Activated T-cell treated with anti-CD3 and anti-CD28 coated beads for 1 hour (primary cell): ENCODE measurements at regions not wholly inside any gene's neighbourhood (a gene's known extent, or its start where the extent isn't known, plus 50 kb on each side); places are given as distances from the start of the nearest gene placed in this dataset.
A peak's percentile ranks its signal among the peaks of the same experiment; 100 is the strongest.
"Not testable (repeated sequence)": the region's sequence is repeated elsewhere in the genome, so short reads cannot be mapped to it uniquely, and the experiment has no call there.

Experiments used
- DNase-seq: peaks from one replicate; pipeline ENCODE4 v3.0.0-alpha.2; 2020; ENCODE audit warnings: low read depth

DNA sequence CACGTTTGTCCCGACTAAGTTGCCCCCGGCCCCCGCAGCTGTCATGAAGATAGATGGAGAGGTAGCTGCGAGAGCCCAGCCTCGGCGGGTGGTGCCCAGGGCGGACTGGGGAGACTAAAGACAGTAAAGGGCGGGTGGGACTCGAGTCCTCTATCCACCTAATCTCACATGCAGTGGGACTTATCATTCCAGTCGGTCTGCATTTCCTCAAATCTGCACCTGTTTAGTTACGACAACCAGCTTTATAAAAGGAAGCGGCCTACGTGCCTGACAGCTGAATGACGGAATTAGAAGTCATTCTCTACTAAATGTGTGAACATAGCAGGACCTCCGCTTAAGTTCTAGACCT is 109.8 kb upstream of the EGLN3 start:
- DNase-seq, result peak; percentile 4

DNA sequence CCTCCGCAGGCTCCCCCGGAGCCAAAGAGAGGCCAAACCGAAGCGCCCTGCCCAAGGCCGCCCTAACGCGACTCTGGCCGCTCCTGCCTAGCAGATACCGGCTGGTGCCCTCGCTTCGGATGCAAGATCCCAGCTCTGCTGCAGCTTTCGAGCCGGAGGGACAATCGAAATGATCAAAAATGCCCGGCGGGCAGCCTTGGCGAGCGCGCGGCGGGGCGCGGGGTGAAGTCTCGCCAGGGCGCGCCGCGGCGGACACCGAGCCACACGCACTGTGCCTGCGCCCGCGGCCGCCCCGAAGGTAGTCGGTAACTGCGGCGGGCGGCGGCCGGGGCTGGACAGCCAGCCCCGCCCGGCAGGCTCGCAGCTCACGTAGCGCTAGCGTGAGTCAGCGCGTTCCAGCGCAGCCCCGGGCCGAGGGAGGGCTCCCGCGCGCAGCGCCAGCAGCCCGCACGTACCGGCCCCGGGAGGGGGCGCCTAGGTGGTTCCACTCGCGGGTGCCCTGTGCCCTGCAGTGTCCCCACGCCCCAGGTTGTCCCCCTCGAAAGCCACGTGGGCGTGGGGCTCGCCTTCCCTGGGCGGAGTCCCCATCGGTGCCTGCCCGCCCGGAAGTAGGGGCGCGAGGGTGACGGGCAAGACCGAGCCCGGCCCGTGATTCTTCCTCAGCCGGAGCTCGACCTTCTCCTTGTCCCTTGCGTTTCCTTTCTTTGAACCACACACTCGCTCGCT is 109.2 kb upstream of the EGLN3 start:
- peak; percentile 22 for DNase-seq

DNA sequence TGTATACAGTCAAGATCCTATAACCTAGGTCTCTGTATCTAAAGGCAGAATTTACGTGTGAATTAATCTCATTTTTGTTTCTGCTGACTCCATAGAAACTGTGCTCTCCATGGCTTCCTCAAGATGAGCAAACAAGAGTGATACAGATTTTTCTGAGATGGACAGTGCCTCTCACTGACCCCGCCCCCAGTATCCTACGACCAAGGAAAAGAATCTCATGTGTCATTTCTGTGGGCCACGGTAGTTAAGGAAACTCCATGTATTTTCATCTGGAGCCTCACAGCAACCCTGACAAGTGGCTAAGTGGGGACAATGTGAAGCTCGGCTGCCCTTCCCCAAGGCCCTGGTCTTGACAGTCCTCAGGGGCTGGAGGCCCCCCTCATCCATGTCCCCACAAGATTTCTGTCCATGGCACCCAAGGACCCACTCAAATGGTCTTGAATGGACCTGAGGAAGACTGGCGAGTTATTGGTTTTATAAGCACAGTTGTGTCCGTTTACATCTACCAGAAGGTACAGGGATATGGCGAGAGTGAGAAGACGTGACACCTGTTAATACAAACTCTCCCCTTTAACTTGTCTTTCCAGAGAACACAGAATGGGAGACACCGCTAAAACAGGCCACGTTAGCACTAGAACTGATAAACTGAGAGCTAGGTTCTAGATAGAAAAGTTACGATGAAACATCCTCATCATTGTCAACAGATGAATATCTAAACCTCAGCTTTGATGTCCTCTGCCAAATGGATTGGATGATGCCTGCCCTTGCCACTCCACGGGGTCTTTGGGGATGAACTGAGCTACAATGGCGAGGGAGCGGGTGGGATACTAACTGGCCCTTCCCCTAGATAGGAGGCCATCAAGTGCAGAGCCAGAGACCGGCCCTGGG is 108.4 kb upstream of the EGLN3 start:
- no peak for DNase-seq

DNA sequence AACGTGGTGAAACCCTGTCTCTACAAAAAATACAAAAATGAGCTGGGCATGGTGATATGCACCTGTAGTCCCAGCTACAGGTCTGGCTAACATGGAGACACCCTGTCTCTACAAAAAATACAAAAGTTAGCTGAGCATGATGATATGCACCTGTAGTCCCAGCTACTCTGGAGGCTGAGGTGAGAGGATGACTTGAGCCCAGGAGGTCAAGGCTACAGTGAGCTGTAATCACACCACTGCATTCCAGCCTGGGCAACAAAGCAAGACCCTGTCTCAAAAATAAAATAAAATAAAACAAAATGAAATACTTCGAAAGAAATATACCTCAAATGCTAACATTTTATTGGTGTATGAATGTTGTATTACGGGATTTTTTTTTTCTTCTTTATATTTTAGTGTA is 107.6 kb upstream of the EGLN3 start:
- DNase-seq, result no peak

DNA sequence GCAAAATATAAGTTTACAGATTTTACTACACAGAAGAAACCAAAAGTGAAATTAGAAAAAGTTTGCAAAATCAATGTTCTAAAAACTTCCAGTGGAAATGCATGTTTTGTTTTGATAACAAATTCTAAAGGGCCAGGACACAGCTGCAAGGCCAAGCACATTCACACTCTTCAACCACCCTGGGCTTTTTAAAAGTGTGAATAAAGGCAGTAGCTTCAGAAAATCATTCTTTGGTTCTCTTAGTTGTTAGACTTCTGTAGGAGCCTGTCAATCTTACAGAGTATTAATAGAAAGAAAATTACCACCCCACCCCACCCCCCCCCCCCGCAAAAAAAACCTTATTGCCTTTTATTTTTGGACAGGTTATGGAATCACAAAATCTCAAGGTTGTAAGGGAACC is 105.2 kb upstream of the EGLN3 start:
- no peak for DNase-seq

DNA sequence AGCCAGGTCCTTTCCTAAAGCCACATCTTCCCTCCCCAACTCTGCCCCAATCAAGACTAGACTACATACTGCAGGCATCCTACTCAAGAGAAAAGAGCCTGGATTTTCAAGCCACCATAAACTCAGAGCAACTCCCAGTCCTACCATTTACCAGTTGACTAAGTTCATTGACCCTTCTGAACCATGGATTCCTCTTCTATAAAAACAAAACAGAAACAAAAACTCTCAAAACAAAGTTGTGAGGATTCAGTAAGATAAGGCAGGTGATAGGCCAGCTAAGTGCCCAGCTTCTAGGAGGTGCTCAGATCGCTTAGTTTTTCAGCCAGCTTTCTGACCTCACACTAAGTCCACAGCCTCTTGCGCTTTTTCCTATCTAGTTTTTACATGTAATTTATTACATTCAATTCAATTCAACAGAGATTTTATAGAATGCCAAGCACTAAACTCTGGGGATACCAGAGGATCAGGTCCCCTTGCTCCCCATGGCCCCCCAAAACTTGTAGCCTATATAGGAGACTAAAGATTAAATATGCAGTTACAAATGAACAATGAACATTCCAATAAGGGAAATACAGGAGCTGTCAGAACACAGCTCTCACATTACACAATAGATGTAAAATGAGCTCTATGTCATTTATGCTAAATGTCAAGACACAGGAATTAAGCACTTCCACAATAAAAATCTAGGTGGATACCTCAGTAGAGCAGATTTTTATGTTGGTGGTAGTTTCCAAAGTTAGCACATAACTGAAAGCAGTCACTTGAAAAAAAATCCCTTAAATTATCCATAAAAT is 104.5 kb upstream of the EGLN3 start:
- no peak for DNase-seq

DNA sequence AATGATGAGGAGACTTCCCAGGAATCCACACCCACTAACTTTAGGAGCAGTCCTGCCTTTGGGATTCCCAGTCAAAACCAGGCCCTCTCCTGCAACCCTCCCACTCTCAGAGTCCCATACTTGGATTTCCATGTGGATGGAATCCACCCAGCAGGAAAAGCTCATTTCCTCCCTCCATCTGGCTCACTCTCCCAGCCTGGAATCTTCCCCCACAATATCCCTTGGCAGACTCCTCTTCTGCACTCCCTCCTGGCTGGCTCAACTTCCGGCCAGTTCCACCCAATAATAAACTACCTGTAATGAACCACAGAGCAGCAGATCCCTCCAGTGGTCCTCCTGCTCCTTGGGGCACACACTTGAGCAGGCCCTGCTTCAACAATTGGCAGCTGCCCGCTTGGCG is 102.8 kb upstream of the EGLN3 start:
- no peak for DNase-seq

DNA sequence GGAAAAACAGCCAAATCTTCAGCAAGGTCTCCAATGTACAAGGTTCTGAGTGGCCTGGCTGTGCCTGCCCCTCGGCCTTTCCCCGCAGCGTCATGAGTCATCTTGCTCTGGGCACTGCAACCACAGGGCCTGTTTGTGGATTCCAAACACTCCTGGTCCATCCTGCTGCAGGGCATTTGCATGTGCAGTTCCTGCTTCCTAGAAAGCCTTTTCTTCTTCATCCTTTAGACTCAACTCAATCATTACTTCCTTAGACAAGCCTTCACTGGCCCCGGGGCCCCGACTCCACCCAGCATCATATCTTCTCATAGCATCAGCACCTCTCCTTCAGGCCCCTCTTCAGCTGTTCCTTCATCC is 101.8 kb upstream of the EGLN3 start:
- no peak for DNase-seq

DNA sequence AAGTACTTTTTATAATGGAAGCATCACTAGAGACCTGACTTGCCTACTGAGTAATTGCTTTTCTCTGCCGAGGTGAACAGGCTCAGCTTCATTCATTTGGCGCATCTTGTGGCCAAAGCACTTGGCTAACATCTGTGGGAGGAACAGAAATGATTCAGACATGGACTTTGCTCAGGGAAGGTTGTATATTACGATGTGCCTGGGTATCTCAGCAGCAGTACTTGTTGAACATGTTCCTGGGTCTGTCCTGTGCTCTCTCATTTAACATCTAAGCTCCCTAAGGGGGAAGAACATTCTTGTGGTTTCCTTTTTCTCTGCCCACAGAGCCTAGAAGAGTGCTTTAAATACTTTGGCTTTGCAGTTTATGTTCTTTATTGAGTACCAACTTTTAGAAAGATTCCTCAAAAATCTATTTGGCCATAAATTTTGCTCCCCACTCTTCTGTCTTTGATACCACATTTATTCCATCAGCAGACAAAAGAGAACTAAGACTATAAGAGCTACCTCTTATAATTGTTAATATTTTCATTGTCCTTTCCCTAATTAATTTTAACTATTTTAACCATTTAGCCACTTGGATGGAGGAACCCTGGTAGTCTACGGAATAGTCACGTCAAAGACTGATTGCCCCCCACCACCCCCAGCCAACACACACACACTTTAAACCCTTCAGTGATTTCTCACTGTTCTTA is 101.2 kb upstream of the EGLN3 start:
- no peak for DNase-seq

DNA sequence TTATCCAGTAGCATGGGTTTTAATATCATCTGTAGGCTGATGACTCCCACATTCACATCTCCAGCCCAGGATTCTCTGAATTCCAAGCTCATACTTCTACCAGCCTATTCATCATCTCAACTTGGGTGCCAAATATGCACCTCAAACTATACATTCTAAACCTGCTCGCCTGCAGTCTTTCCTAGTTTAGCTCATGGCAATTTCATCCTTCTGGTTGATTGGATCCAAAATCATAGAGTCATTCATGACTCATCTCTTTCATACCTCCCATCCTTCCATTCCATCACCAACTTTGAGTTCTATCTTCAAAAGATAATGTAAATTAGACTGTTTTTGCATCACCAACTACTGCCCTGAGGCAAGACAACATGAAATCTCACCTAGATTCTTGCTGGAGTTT is 99.7 kb upstream of the EGLN3 start:
- no peak for DNase-seq

DNA sequence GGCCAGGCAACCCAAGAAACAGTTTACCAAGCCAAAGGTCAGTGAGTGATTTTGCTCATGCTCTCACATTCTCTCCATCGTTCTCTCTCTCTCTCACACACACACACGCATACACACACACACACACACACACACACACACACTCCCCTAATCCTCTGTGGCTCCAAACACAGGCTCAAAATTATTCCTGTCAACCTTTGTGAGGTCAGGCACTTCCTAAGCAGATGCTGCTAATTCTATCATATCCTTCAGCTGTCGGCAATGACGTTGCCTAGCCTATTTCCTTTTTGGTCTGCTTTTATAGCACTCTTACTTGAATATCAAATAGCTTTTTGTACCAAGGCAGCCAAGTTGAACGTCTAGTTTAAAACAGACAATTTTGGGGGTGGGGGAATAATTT is 98.9 kb upstream of the EGLN3 start:
- DNase-seq, result no peak

DNA sequence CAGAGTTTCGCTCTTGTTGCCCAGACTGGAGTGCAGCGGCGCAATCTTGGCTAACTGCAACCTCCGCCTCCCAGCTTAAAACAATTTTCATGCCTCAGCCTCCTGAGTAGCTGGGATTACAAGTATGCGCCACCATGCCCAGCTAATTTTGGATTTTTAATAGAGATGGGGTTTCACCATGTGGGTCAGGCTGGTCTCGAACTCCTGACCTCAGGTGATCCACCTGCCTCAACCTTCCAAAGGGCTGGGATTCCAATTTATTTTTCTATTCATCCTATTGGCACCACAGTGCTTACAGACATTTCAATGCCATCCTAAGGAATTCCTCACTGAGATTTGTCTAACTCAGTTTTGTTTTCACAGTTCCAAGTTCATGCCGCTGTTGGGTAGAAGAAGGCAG is 98.3 kb upstream of the EGLN3 start:
- not testable (repeated sequence) for DNase-seq

DNA sequence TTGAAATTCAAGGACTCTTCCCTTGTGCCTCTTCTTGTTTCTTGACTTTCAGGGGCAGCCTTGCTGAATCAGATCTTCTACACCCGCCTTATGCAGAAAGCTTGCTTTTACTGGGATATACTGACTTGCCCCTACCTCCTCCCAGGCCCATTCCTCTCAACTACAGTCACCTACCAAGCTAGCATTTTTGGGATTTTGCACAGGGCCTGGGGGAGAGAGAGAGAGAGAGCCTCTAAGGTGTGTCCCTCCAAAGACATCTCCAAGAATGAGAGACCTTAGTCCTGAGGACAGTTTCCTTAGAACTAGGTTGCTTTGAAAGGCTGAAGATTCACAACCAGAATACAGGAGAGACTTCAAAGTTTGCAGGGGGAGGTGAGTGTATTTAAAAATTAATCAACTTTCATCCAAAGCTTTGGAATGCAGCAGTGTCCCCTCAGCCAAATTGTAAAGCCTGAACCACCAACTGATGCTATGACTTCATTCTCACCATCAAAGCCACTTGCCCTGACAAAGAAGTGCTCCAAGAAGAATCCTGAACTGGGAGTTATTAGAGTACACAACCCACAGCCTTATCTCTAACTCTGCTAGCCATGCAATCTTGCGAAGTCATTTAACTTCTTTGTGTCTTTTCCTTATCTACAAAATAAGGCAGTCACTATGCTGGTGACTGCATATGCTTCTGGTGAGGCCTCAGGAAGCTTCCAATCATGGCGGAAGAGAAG is 96.1 kb upstream of the EGLN3 start:
- DNase-seq, result no peak

DNA sequence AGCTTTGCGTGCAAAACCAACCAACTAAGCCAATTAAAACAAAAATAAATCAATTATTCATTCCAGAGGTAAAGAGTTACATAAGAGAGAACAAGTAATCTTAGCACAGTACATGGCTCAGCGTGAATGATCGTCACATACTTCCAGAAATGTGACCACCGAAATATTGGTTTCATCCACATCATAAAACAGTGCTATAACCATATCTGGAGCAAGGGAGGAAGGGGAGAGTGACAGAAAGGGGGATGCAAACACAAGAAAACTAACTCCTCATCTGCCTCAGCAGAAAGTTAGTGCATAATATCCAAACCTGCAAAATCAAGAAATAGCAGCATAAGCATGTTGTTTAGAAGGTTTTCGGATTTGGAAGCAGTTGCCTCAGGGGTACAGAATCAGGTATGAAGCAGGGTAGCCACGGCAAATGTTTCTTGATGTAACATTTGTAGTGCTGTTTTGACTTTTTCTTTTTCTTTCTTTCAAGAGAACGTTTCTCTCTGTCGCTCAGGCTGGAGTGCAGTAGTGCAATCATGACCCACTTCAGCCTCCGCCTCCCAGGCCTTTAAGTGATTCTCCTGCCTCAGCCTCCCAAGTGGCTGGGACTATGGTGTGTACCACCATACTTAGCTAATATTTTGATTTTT is 93.9 kb upstream of the EGLN3 start:
- no peak for DNase-seq

DNA sequence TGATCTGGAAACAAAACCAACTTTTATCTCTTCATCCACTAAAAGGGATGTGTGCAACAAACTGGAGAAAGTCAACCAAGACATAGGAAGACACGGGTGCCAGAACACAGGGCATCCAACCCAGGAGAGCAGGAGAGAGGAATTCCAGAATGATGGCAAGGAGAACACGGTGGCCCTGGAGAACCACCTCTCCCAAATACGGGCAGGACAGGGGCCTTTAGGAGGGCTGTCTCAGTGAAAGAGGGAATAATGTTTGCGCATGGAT is 93.4 kb upstream of the EGLN3 start:
- DNase-seq, result no peak

DNA sequence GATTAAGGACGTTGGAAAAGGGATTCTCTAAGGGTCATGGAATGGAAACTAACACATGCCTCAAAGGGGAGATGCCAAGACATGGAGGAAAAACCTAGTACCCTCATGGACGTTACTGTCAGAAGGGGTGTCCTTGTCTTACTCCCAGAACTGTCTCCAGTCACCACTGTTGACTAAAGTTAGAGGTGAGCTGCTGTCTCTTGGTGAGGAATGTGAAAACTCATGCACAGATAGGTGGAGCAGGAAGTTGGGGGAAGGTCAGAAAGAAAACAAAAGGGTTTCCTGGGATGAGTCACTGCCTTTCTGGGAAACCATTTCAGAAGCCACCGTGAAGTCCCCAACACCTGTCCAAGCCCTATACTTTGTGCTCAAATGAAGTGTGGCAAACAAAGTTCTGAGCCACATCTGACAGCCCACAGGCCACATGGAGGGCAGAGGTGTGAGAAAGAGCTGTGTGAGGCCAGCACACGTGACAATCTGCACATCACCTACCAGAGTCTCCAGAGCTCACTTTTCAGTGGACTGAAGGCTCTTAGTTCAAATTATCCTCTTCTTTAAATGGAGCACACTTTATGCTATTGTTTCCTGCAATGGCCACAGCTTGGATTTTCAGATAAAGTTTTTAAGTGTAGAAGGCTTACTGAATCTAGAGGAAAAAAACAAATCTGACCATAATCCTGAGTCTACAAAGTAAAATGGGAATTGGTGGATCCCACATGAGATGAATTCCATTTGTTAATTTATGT is 92.9 kb upstream of the EGLN3 start:
- DNase-seq, result peak; percentile 11

DNA sequence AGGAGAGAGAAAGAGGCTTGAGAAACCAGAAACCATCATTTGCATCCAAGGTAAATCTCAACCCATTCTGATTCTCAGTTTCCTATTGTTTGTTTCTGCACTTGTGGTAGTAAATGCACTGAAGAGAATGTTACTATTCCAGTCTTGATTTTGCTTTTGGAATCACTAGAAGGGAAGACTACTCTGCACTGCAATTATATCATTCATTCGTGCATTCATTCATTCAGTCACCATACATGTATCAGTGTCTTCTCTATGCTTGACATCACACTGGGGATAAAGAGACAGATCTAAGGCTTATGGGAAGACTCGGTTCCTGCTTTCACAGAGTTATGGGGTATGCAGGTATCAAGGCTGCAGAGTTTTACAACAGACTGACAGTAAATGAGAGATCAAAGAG is 90.3 kb upstream of the EGLN3 start:
- no peak for DNase-seq

DNA sequence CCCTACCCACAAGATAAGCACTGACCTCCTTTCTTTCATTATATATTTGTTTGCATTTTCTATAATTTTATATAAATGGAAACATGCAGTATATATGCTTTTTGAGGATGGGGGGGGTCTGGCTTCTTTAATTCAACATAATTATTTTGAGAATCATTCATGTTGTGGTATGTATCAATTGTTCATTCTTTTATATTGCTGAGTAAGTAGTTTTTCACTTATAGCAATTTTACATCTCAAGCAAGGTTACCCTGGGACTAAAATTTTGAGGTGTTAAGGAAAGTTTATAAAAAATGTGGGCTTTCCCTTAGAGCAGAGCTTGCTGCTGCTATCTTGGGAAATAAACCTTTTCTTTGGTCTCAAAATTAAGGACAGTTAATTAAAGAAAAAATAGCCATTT is 89.9 kb upstream of the EGLN3 start:
- DNase-seq, result no peak

DNA sequence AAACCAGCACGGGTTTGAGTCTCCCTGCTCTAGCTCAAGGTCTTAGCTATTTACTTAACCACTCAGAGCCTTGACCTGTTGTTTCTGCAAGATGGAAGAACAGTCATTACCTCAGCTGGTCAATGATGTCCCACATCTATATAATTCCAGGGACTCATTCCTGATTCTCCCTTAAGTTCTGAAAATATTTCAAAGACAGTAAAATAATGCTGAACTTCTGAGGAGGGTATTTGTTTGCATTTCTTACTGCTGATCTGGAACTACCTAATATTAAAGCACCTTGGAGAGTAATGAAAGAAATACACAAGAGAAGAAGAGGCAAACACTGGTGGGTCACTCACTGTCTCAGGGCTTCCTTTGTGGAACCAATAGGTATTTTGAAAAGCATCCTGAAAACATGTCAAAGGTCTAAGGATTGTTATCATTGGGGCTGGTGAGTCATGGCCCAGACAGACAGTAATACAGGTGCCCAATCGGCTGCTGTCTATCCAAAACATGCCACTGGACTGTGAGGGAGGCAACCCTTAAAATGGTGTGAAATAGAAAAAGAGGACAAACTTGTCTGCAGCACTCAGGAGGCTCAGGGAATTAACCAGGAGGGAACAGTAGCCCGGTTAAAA is 88.7 kb upstream of the EGLN3 start:
- no peak for DNase-seq

DNA sequence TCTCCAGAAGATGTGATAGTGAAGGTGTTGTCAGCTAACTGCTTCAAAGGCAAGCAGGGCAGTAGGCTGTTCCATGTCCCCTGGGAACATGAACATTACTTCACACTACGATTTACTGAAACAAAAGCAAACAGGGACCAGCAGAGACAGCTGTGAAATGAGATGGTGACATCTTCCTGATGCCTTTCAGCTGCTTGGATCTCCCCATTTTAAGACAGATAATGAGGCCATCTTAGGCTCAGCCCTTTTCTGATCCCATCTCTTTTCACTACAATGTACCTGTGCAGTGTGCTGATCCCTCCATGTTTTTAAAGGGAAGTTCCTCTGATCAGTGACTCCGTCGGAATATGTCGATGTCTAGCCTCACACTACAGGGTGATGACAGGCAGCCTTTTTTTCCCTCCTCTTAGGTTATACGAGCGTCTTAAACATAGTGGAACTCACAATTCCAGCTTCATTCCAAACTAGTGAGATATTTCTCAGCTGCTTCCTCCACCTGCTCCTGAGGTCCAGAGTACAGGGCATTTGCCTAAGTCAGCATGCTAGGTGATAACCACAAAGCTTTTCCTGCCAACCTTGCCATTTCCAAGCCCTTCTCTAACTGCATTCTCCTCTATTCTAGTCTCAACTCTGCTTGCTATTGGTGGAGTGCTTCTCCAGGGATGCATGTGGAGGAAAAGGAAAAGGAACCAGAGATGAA is 87.6 kb upstream of the EGLN3 start:
- no peak for DNase-seq
